HL-60 (cell line): ENCODE measurements at regions not wholly inside any gene's neighbourhood (a gene's known extent, or its start where the extent isn't known, plus 50 kb on each side); places are given as distances from the start of the nearest gene placed in this dataset.

Source experiments
- GABPA ChIP-seq: IDR thresholded peaks from 2 replicates; pipeline ENCODE4 v1.6.1; 2012; ENCODE audit warnings: low read depth
- POLR2AphosphoS5 ChIP-seq: IDR thresholded peaks from 2 replicates; pipeline ENCODE4 v1.6.1; 2012; ENCODE audit warnings: low read depth
- SPI1 ChIP-seq: IDR thresholded peaks from 2 replicates; pipeline ENCODE4 v1.6.1; 2012; ENCODE audit warnings: low read depth, mild to moderate bottlenecking, borderline replicate concordance
- TF ChIP-seq, protein P1 (sequence below): IDR thresholded peaks from 2 replicates; pipeline ENCODE4 v1.6.1; 2012; ENCODE audit warnings: low read depth; ENCODE audit not compliant: insufficient replicate concordance
- TF ChIP-seq, protein P2 (sequence below): IDR thresholded peaks from one replicate; pipeline ENCODE4 v1.5.1; 2011; ENCODE audit warnings: low read length, control low read depth, inconsistent platforms; ENCODE audit not compliant: insufficient read depth

DNA sequence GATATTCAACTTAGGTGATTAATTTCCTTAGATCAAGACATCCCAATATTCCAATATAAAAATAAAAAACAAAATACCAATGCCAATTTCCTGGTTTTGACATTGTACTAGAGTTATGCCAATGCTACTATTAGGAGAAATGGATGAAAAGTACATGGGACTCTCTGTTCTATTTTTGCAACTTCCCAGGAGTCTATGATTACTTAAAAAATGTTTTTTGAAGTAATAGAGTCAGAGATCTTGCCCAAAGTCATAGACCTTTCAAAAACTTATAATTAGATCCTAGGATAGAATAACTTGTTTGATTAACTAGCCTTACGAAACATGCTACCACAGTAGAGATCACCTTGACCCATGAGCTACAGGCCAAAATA is 73.6 kb upstream of the MAOA start:
- TF ChIP-seq, protein P1, sequence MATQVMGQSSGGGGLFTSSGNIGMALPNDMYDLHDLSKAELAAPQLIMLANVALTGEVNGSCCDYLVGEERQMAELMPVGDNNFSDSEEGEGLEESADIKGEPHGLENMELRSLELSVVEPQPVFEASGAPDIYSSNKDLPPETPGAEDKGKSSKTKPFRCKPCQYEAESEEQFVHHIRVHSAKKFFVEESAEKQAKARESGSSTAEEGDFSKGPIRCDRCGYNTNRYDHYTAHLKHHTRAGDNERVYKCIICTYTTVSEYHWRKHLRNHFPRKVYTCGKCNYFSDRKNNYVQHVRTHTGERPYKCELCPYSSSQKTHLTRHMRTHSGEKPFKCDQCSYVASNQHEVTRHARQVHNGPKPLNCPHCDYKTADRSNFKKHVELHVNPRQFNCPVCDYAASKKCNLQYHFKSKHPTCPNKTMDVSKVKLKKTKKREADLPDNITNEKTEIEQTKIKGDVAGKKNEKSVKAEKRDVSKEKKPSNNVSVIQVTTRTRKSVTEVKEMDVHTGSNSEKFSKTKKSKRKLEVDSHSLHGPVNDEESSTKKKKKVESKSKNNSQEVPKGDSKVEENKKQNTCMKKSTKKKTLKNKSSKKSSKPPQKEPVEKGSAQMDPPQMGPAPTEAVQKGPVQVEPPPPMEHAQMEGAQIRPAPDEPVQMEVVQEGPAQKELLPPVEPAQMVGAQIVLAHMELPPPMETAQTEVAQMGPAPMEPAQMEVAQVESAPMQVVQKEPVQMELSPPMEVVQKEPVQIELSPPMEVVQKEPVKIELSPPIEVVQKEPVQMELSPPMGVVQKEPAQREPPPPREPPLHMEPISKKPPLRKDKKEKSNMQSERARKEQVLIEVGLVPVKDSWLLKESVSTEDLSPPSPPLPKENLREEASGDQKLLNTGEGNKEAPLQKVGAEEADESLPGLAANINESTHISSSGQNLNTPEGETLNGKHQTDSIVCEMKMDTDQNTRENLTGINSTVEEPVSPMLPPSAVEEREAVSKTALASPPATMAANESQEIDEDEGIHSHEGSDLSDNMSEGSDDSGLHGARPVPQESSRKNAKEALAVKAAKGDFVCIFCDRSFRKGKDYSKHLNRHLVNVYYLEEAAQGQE = no peak
- TF ChIP-seq, protein P2, sequence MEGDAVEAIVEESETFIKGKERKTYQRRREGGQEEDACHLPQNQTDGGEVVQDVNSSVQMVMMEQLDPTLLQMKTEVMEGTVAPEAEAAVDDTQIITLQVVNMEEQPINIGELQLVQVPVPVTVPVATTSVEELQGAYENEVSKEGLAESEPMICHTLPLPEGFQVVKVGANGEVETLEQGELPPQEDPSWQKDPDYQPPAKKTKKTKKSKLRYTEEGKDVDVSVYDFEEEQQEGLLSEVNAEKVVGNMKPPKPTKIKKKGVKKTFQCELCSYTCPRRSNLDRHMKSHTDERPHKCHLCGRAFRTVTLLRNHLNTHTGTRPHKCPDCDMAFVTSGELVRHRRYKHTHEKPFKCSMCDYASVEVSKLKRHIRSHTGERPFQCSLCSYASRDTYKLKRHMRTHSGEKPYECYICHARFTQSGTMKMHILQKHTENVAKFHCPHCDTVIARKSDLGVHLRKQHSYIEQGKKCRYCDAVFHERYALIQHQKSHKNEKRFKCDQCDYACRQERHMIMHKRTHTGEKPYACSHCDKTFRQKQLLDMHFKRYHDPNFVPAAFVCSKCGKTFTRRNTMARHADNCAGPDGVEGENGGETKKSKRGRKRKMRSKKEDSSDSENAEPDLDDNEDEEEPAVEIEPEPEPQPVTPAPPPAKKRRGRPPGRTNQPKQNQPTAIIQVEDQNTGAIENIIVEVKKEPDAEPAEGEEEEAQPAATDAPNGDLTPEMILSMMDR = no peak
- TF ChIP-seq POLR2AphosphoS5 (no peak), GABPA (no peak), SPI1 (no peak)
